SK-N-MC (cell line): ENCODE measurements at regions not wholly inside any gene's neighbourhood (a gene's known extent, or its start where the extent isn't known, plus 50 kb on each side); places are given as distances from the start of the nearest gene placed in this dataset.
"Not testable (repeated sequence)": the region's sequence is repeated elsewhere in the genome, so short reads cannot be mapped to it uniquely, and the experiment has no call there.

Source experiments
- EZH2 ChIP-seq: fragments of 200-600 bp; sonication (generic); IDR thresholded peaks from one replicate; pipeline ENCODE4 v1.6.1; 2017; ENCODE audit warnings: antibody characterized with exemption
- POLR2AphosphoS5 ChIP-seq: IDR thresholded peaks from 2 replicates; pipeline ENCODE4 v1.6.1; 2012; ENCODE audit warnings: mild to moderate bottlenecking, low read depth, low read length, borderline replicate concordance

- TF ChIP-seq POLR2AphosphoS5, EZH2: not testable (repeated sequence)
Measured at GRCh38 chr7:84910322-84910721, 276.5 kb downstream of the SEMA3D start.
